ENCODE measurements at regions not wholly inside any gene's neighbourhood (a gene's known extent, or its start where the extent isn't known, plus 50 kb on each side); places are given as distances from the start of the nearest gene placed in this dataset.

DNA sequence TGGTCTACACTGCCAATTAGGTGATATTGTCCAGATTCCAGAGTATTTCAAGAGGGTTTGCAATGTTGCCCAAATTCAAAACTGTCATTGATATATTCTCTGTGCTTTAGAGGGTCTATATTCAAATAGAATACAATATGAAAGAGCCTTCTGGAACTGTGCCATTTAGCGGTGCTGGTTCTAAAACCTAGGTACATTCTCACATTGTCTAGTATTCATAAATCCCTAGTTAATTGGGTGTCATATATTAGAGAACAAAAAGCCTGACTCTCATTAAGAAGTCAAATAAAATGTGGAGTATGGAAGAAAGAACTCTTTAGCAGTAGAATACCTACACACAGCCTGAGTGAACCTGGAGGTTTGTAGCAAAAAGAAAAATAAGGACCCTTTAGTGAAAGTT lies 447.9 kb downstream of the CNTN6 start:
- TF ChIP-seq EZH2 (IDR thresholded peaks at IDR 0.05; ENCODE audit: borderline replicate concordance, low read depth, low read length, poor library complexity, severe bottlenecking) (no peak), CTCF (conservative IDR thresholded peaks at IDR 0.05; ENCODE audit: low read depth, low read length) (no peak)
- Histone ChIP-seq H3K27me3 (replicated peaks; ENCODE audit: insufficient read depth, low read depth, low read length, poor library complexity) (no peaks in the 10 kb centered on the region), H3K36me3 (ENCODE audit: insufficient read depth, low read length, poor library complexity, severe bottlenecking) (no peaks in the 10 kb centered on the region), H3K27ac (ENCODE audit: low read depth, low read length, poor library complexity, severe bottlenecking) (no peak overlapping the region), H3K9me3 (ENCODE audit: low read depth, low read length, poor library complexity, severe bottlenecking) (peaks cover 10% of the 10 kb centered on the region), H3K4me1 (ENCODE audit: insufficient read depth, low read length, poor library complexity, severe bottlenecking) (no peaks in the 10 kb centered on the region), H3K4me3 (ENCODE audit: low read depth, low read length, poor library complexity, severe bottlenecking) (no peak overlapping the region)
- BruUV-seq (replicated peaks): no TSS peak
- no peak for DNase-seq (ENCODE audit: low spot score)
- ChIA-PET CTCF (no interaction called here), POLR2A (ENCODE audit: low non-redundant PET) (no interaction called here)
- intact Hi-C loops (cut with micrococcal nuclease; ENCODE audit: unreplicated experiment): no loop called here

- H3K4me1 ChIP-seq (ENCODE audit: insufficient read depth, low read length, poor library complexity, severe bottlenecking): no peaks in the 10 kb centered on the region
- intact Hi-C loops (cut with micrococcal nuclease; ENCODE audit: unreplicated experiment): no loop called here
- no peak overlapping the region for H3K27ac ChIP-seq (ENCODE audit: low read depth, low read length, poor library complexity, severe bottlenecking)
- no TSS peak for BruUV-seq (replicated peaks)
- DNase-seq (ENCODE audit: low spot score): no peak
- H3K36me3 ChIP-seq (ENCODE audit: insufficient read depth, low read length, poor library complexity, severe bottlenecking): no peaks in the 10 kb centered on the region
- CTCF ChIA-PET: no interaction called here
- H3K27me3 ChIP-seq (replicated peaks; ENCODE audit: insufficient read depth, low read depth, low read length, poor library complexity): no peaks in the 10 kb centered on the region
- POLR2A ChIA-PET (ENCODE audit: low non-redundant PET): no interaction called here
- no peaks in the 10 kb centered on the region for H3K9me3 ChIP-seq (ENCODE audit: low read depth, low read length, poor library complexity, severe bottlenecking)
- H3K4me3 ChIP-seq (ENCODE audit: low read depth, low read length, poor library complexity, severe bottlenecking): no peak overlapping the region
- TF ChIP-seq CTCF (conservative IDR thresholded peaks at IDR 0.05; ENCODE audit: low read depth, low read length) (no peak), EZH2 (IDR thresholded peaks at IDR 0.05; ENCODE audit: borderline replicate concordance, low read depth, low read length, poor library complexity, severe bottlenecking) (no peak)
These were observed 458.9 kb downstream of the CNTN6 start for GRCh38 chr3:1551741-1552140.

DNA sequence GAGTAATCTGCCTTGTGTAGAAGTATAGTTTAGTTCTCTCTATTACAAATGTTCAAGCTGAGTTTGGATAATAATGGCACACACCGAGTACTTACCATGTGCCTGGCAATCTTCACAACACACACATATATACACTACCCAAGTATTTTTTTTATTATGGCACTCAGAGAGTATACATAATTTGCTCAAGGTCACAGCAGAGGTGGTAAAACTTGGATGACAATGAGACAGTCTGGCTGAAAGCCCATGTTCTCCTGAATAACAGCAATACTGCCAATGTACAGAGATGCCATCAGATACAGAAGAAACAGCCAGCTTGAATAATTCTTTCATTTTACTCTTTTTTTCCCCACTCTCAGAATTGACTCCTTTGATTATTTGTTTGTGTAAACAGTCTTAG lies 460.0 kb downstream of the CNTN6 start:
- no peak for DNase-seq (ENCODE audit: low spot score)
- BruUV-seq (replicated peaks): no TSS peak
- ChIA-PET CTCF (no interaction called here), POLR2A (ENCODE audit: low non-redundant PET) (no interaction called here)
- H3K36me3 ChIP-seq (ENCODE audit: insufficient read depth, low read length, poor library complexity, severe bottlenecking): no peaks in the 10 kb centered on the region
- H3K27ac ChIP-seq (ENCODE audit: low read depth, low read length, poor library complexity, severe bottlenecking): no peak overlapping the region
- no peak for TF ChIP-seq CTCF (conservative IDR thresholded peaks at IDR 0.05; ENCODE audit: low read depth, low read length)
- TF ChIP-seq EZH2 (IDR thresholded peaks at IDR 0.05; ENCODE audit: borderline replicate concordance, low read depth, low read length, poor library complexity, severe bottlenecking): no peak
- no peaks in the 10 kb centered on the region for H3K9me3 ChIP-seq (ENCODE audit: low read depth, low read length, poor library complexity, severe bottlenecking)
- no peaks in the 10 kb centered on the region for H3K4me1 ChIP-seq (ENCODE audit: insufficient read depth, low read length, poor library complexity, severe bottlenecking)
- intact Hi-C loops (cut with micrococcal nuclease; ENCODE audit: unreplicated experiment): no loop called here
- H3K27me3 ChIP-seq (replicated peaks; ENCODE audit: insufficient read depth, low read depth, low read length, poor library complexity): no peaks in the 10 kb centered on the region
- H3K4me3 ChIP-seq (ENCODE audit: low read depth, low read length, poor library complexity, severe bottlenecking): no peak overlapping the region

Data from A673 (cell line).